GM23338 (cell line): ENCODE measurements at regions not wholly inside any gene's neighbourhood (a gene's known extent, or its start where the extent isn't known, plus 50 kb on each side); places are given as distances from the start of the nearest gene placed in this dataset.

Experiments used
- ATAC-seq: fragments of 200-7000 bp; cut with Tn5 transposase; 3 replicates; pipeline ENCODE4 v1.9.1; 2020
- DNase-seq: peaks from one replicate; pipeline ENCODE4 v3.0.0-alpha.2; 2015; ENCODE audit warnings: low spot score
- H2AFZ ChIP-seq: fragments of 200-600 bp; sonication (generic); 2 replicates; pipeline ENCODE4 v1.8.0; 2016; ENCODE audit warnings: antibody characterized with exemption, mild to moderate bottlenecking, moderate library complexity
- H3F3A ChIP-seq: fragments of 200-600 bp; sonication (generic); replicated peaks from 2 replicates; pipeline ENCODE4 v1.8.0; 2017; ENCODE audit warnings: antibody characterized with exemption, mixed run types, low read depth
- H3K27ac ChIP-seq: fragments of 200-600 bp; sonication (generic); 2 replicates; pipeline ENCODE4 v1.6.1; 2016; ENCODE audit warnings: low read depth
- H3K27me3 ChIP-seq: fragments of 200-600 bp; sonication (generic); 2 replicates; pipeline ENCODE4 v1.8.0; 2016; ENCODE audit warnings: mild to moderate bottlenecking, mixed run types, moderate library complexity; ENCODE audit not compliant: insufficient read depth
- H3K36me3 ChIP-seq: fragments of 200-600 bp; sonication (generic); 2 replicates; pipeline ENCODE4 v1.8.0; 2016; ENCODE audit warnings: mild to moderate bottlenecking; ENCODE audit not compliant: insufficient read depth
- H3K4me1 ChIP-seq: fragments of 200-600 bp; sonication (generic); 2 replicates; pipeline ENCODE4 v1.8.0; 2016; ENCODE audit warnings: mild to moderate bottlenecking, moderate library complexity; ENCODE audit not compliant: insufficient read depth
- H3K4me2 ChIP-seq: fragments of 200-600 bp; sonication (generic); 2 replicates; pipeline ENCODE4 v1.7.1; 2017; ENCODE audit warnings: mixed run types
- H3K4me3 ChIP-seq: fragments of 200-600 bp; sonication (generic); 2 replicates; pipeline ENCODE4 v1.6.1; 2016; ENCODE audit warnings: mixed run types
- H3K79me2 ChIP-seq: fragments of 200-600 bp; sonication (generic); replicated peaks from 2 replicates; pipeline ENCODE4 v1.8.0; 2017; ENCODE audit warnings: mild to moderate bottlenecking; ENCODE audit not compliant: insufficient read depth
- H3K9me2 ChIP-seq: fragments of 200-600 bp; sonication (generic); 2 replicates; pipeline ENCODE4 v1.8.0; 2017; ENCODE audit not compliant: insufficient read depth
- H4K20me1 ChIP-seq: fragments of 200-600 bp; sonication (generic); replicated peaks from 2 replicates; pipeline ENCODE4 v1.8.0; 2017; ENCODE audit warnings: mild to moderate bottlenecking; ENCODE audit not compliant: insufficient read depth
- H3K27ac Mint-ChIP-seq: 2 replicates; pipeline ENCODE4 v1.8.0; 2020; ENCODE audit warnings: inconsistent platforms, mild to moderate bottlenecking, moderate library complexity, mixed read lengths
- H3K27me3 Mint-ChIP-seq: 3 replicates; pipeline ENCODE4 v1.8.0; 2022; ENCODE audit warnings: low read depth, mild to moderate bottlenecking, moderate library complexity, mixed read lengths, inconsistent platforms; ENCODE audit not compliant: insufficient read depth, poor library complexity
- H3K36me3 Mint-ChIP-seq: 3 replicates; pipeline ENCODE4 v1.8.0; 2021; ENCODE audit warnings: low read depth, mild to moderate bottlenecking, inconsistent platforms, moderate library complexity, mixed read lengths
- H3K4me1 Mint-ChIP-seq: 3 replicates; pipeline ENCODE4 v1.8.0; 2020; ENCODE audit warnings: mild to moderate bottlenecking, inconsistent platforms, mixed read lengths
- H3K4me3 Mint-ChIP-seq: 3 replicates; pipeline ENCODE4 v1.8.0; 2021; ENCODE audit warnings: moderate library complexity, mild to moderate bottlenecking, inconsistent platforms, mixed read lengths
- H3K9me3 Mint-ChIP-seq: 3 replicates; pipeline ENCODE4 v1.8.0; 2020; ENCODE audit warnings: moderate library complexity, mild to moderate bottlenecking, inconsistent platforms, mixed read lengths
- CREB1 ChIP-seq: fragments of 250-450 bp; sonication (Bioruptor Pico); IDR thresholded peaks from 2 replicates; pipeline ENCODE4 v1.5.0; 2020; ENCODE audit warnings: low read depth, mild to moderate bottlenecking, moderate library complexity
- EZH2 ChIP-seq: fragments of 200-600 bp; sonication (generic); IDR thresholded peaks from one replicate; pipeline ENCODE4 v1.8.0; 2017; ENCODE audit warnings: antibody characterized with exemption, mild to moderate bottlenecking, low read depth; ENCODE audit not compliant: unreplicated experiment
- EZH2phosphoT487 ChIP-seq: fragments of 200-600 bp; sonication (generic); IDR thresholded peaks from one replicate; pipeline ENCODE4 v1.8.1; 2018; ENCODE audit warnings: antibody characterized with exemption; ENCODE audit not compliant: unreplicated experiment
- JUNB ChIP-seq: IDR thresholded peaks from one replicate; pipeline ENCODE4 v1.6.1; 2016; ENCODE audit warnings: antibody characterized with exemption; ENCODE audit not compliant: unreplicated experiment
- NANOG ChIP-seq: IDR thresholded peaks from 2 replicates; pipeline ENCODE4 v1.6.1; 2016; ENCODE audit warnings: antibody characterized with exemption, borderline replicate concordance
- POLR2AphosphoS5 ChIP-seq: IDR thresholded peaks from 2 replicates; pipeline ENCODE4 v1.6.1; 2016; ENCODE audit warnings: antibody characterized with exemption, low read depth
- STAT1 ChIP-seq: IDR thresholded peaks from one replicate; pipeline ENCODE4 v1.6.1; 2016; ENCODE audit warnings: antibody characterized with exemption; ENCODE audit not compliant: unreplicated experiment
- ZNF114 ChIP-seq: fragments of 250-450 bp; sonication (Bioruptor Pico); IDR thresholded peaks from 2 replicates; pipeline ENCODE4 v1.5.0; 2020; ENCODE audit warnings: mild to moderate bottlenecking, moderate library complexity
- ZNF331 ChIP-seq: fragments of 250-450 bp; sonication (Bioruptor Pico); IDR thresholded peaks from 2 replicates; pipeline ENCODE4 v1.5.0; 2020; ENCODE audit warnings: low read depth, mild to moderate bottlenecking, moderate library complexity
- TF ChIP-seq, protein P1 (sequence below), 2 experiments: fragments of 200-600 bp in 1 of 2; sonication (generic) in 1 of 2; conservative IDR thresholded peaks; 2 replicates each; pipeline versions ENCODE4 v1.5.1 to v1.6.1; 2016 to 2017; ENCODE audit warnings: antibody characterized with exemption in 2 of 2, low read depth in 2 of 2, mild to moderate bottlenecking in 2 of 2, moderate library complexity in 1 of 2
- TF ChIP-seq, protein P2 (sequence below): IDR thresholded peaks from one replicate; pipeline ENCODE4 v1.6.1; 2018; ENCODE audit warnings: antibody characterized with exemption; ENCODE audit not compliant: unreplicated experiment
- TF ChIP-seq, protein P3 (sequence below): fragments of 250-450 bp; sonication (Bioruptor Pico); IDR thresholded peaks from 2 replicates; pipeline ENCODE4 v1.5.0; 2020; ENCODE audit warnings: mild to moderate bottlenecking, moderate library complexity
- TF ChIP-seq, protein P4 (sequence below): IDR thresholded peaks from 2 replicates; pipeline ENCODE4 v1.6.1; 2016; ENCODE audit warnings: antibody characterized with exemption

- H3K4me1 Mint-ChIP-seq: peaks cover 5% of the 10 kb centered on the region; the same call in 1 of the 3 replicates
- no peak overlapping the region for H3K27ac Mint-ChIP-seq
- TF ChIP-seq, protein P1, sequence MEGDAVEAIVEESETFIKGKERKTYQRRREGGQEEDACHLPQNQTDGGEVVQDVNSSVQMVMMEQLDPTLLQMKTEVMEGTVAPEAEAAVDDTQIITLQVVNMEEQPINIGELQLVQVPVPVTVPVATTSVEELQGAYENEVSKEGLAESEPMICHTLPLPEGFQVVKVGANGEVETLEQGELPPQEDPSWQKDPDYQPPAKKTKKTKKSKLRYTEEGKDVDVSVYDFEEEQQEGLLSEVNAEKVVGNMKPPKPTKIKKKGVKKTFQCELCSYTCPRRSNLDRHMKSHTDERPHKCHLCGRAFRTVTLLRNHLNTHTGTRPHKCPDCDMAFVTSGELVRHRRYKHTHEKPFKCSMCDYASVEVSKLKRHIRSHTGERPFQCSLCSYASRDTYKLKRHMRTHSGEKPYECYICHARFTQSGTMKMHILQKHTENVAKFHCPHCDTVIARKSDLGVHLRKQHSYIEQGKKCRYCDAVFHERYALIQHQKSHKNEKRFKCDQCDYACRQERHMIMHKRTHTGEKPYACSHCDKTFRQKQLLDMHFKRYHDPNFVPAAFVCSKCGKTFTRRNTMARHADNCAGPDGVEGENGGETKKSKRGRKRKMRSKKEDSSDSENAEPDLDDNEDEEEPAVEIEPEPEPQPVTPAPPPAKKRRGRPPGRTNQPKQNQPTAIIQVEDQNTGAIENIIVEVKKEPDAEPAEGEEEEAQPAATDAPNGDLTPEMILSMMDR (conservative IDR thresholded peaks at IDR 0.05; ENCODE audit: low read depth in 2 of 2): no peak
- TF ChIP-seq, protein P2, sequence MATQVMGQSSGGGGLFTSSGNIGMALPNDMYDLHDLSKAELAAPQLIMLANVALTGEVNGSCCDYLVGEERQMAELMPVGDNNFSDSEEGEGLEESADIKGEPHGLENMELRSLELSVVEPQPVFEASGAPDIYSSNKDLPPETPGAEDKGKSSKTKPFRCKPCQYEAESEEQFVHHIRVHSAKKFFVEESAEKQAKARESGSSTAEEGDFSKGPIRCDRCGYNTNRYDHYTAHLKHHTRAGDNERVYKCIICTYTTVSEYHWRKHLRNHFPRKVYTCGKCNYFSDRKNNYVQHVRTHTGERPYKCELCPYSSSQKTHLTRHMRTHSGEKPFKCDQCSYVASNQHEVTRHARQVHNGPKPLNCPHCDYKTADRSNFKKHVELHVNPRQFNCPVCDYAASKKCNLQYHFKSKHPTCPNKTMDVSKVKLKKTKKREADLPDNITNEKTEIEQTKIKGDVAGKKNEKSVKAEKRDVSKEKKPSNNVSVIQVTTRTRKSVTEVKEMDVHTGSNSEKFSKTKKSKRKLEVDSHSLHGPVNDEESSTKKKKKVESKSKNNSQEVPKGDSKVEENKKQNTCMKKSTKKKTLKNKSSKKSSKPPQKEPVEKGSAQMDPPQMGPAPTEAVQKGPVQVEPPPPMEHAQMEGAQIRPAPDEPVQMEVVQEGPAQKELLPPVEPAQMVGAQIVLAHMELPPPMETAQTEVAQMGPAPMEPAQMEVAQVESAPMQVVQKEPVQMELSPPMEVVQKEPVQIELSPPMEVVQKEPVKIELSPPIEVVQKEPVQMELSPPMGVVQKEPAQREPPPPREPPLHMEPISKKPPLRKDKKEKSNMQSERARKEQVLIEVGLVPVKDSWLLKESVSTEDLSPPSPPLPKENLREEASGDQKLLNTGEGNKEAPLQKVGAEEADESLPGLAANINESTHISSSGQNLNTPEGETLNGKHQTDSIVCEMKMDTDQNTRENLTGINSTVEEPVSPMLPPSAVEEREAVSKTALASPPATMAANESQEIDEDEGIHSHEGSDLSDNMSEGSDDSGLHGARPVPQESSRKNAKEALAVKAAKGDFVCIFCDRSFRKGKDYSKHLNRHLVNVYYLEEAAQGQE: no peak
- TF ChIP-seq, protein P3, sequence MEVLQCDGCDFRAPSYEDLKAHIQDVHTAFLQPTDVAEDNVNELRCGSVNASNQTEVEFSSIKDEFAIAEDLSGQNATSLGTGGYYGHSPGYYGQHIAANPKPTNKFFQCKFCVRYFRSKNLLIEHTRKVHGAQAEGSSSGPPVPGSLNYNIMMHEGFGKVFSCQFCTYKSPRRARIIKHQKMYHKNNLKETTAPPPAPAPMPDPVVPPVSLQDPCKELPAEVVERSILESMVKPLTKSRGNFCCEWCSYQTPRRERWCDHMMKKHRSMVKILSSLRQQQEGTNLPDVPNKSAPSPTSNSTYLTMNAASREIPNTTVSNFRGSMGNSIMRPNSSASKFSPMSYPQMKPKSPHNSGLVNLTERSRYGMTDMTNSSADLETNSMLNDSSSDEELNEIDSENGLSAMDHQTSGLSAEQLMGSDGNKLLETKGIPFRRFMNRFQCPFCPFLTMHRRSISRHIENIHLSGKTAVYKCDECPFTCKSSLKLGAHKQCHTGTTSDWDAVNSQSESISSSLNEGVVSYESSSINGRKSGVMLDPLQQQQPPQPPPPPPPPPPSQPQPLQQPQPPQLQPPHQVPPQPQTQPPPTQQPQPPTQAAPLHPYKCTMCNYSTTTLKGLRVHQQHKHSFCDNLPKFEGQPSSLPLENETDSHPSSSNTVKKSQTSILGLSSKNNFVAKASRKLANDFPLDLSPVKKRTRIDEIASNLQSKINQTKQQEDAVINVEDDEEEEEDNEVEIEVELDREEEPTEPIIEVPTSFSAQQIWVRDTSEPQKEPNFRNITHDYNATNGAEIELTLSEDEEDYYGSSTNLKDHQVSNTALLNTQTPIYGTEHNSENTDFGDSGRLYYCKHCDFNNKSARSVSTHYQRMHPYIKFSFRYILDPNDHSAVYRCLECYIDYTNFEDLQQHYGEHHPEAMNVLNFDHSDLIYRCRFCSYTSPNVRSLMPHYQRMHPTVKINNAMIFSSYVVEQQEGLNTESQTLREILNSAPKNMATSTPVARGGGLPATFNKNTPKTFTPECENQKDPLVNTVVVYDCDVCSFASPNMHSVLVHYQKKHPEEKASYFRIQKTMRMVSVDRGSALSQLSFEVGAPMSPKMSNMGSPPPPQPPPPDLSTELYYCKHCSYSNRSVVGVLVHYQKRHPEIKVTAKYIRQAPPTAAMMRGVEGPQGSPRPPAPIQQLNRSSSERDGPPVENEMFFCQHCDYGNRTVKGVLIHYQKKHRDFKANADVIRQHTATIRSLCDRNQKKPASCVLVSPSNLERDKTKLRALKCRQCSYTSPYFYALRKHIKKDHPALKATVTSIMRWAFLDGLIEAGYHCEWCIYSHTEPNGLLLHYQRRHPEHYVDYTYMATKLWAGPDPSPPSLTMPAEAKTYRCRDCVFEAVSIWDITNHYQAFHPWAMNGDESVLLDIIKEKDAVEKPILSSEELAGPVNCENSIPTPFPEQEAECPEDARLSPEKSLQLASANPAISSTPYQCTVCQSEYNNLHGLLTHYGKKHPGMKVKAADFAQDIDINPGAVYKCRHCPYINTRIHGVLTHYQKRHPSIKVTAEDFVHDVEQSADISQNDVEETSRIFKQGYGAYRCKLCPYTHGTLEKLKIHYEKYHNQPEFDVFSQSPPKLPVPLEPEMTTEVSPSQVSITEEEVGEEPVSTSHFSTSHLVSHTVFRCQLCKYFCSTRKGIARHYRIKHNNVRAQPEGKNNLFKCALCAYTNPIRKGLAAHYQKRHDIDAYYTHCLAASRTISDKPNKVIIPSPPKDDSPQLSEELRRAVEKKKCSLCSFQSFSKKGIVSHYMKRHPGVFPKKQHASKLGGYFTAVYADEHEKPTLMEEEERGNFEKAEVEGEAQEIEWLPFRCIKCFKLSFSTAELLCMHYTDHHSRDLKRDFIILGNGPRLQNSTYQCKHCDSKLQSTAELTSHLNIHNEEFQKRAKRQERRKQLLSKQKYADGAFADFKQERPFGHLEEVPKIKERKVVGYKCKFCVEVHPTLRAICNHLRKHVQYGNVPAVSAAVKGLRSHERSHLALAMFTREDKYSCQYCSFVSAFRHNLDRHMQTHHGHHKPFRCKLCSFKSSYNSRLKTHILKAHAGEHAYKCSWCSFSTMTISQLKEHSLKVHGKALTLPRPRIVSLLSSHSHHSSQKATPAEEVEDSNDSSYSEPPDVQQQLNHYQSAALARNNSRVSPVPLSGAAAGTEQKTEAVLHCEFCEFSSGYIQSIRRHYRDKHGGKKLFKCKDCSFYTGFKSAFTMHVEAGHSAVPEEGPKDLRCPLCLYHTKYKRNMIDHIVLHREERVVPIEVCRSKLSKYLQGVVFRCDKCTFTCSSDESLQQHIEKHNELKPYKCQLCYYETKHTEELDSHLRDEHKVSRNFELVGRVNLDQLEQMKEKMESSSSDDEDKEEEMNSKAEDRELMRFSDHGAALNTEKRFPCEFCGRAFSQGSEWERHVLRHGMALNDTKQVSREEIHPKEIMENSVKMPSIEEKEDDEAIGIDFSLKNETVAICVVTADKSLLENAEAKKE (CRISPR knock-in tag): no peak
- TF ChIP-seq EZH2phosphoT487 (no peak), STAT1 (no peak), CREB1 (CRISPR knock-in tag) (no peak), POLR2AphosphoS5 (no peak), ZNF114 (CRISPR knock-in tag) (no peak), NANOG (no peak), JUNB (no peak), ZNF331 (no peak), EZH2 (no peak)
- TF ChIP-seq, protein P4, sequence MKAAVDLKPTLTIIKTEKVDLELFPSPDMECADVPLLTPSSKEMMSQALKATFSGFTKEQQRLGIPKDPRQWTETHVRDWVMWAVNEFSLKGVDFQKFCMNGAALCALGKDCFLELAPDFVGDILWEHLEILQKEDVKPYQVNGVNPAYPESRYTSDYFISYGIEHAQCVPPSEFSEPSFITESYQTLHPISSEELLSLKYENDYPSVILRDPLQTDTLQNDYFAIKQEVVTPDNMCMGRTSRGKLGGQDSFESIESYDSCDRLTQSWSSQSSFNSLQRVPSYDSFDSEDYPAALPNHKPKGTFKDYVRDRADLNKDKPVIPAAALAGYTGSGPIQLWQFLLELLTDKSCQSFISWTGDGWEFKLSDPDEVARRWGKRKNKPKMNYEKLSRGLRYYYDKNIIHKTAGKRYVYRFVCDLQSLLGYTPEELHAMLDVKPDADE: no peak
- no peak overlapping the region for H3K4me3 Mint-ChIP-seq
- no peaks in the 10 kb centered on the region for H4K20me1 ChIP-seq
- no peak overlapping the region for H3K4me3 ChIP-seq
- no peaks in the 10 kb centered on the region for H3K36me3 ChIP-seq
- ATAC-seq: no peak
- no peaks in the 10 kb centered on the region for H3K79me2 ChIP-seq
- DNase-seq: no peak
- peaks cover 1% of the 10 kb centered on the region for H3K27me3 Mint-ChIP-seq
- H3K27ac ChIP-seq: no peak overlapping the region
- no peaks in the 10 kb centered on the region for H3K4me1 ChIP-seq
- no peaks in the 10 kb centered on the region for H3K27me3 ChIP-seq
- no peak overlapping the region for H2AFZ ChIP-seq
- peaks cover 45% of the 10 kb centered on the region for H3K9me3 Mint-ChIP-seq
- no peak overlapping the region for H3K4me2 ChIP-seq
- H3K36me3 Mint-ChIP-seq: peaks cover 28% of the 10 kb centered on the region
- H3F3A ChIP-seq: no peaks in the 10 kb centered on the region
- H3K9me2 ChIP-seq: peaks cover 12% of the 10 kb centered on the region; the same call in 1 of the 2 replicates
Measured at GRCh38 chr10:9850415-9850814, 1167.3 kb upstream of the CELF2 start.
